ENCODE measurements at regions not wholly inside any gene's neighbourhood (a gene's known extent, or its start where the extent isn't known, plus 50 kb on each side); places are given as distances from the start of the nearest gene placed in this dataset.
"Not testable (repeated sequence)": the region's sequence is repeated elsewhere in the genome, so short reads cannot be mapped to it uniquely, and the experiment has no call there.

- ATAC-seq; intact Hi-C loops (cut with DNase I); DNase-seq (ENCODE audit: low spot score): not testable (repeated sequence)
Observed at GRCh38 chr4:86413426-86413825, 53.6 kb upstream of the MAPK10 start.

- ATAC-seq (no peak), DNase-seq (ENCODE audit: low spot score) (no peak)
- intact Hi-C loops (cut with DNase I): no loop called here
Observed at GRCh38 chr4:86414686-86415085, 54.8 kb upstream of the MAPK10 start.

- intact Hi-C loops (cut with DNase I): no loop called here
- ATAC-seq: no peak
- no peak for DNase-seq (ENCODE audit: low spot score)
Observed at GRCh38 chr4:86416081-86416480, 56.2 kb upstream of the MAPK10 start.

- intact Hi-C loops (cut with DNase I): no loop called here
- DNase-seq (ENCODE audit: low spot score) (no peak), ATAC-seq (no peak)
Observed at GRCh38 chr4:86421461-86421860, 61.6 kb upstream of the MAPK10 start.

- ATAC-seq (no peak), DNase-seq (ENCODE audit: low spot score) (no peak)
- intact Hi-C loops (cut with DNase I): no loop called here
Observed at GRCh38 chr4:86431543-86432116, 71.8 kb upstream of the MAPK10 start.

- ATAC-seq: no peak
- intact Hi-C loops (cut with DNase I): no loop called here
Observed at GRCh38 chr4:86432559-86433134, 72.8 kb upstream of the MAPK10 start.

GRCh38 chr4:86439293-86439692 is 79.4 kb upstream of the MAPK10 start:
- intact Hi-C loops (cut with DNase I): no loop called here
- DNase-seq (ENCODE audit: low spot score) (no peak), ATAC-seq (no peak)

More at GRCh38 chr4:86432559-86433134, 72.8 kb upstream of the MAPK10 start:
- DNase-seq (ENCODE audit: low spot score): no peak

GRCh38 chr4:86441175-86441936 is 81.5 kb upstream of the MAPK10 start:
- DNase-seq (ENCODE audit: low spot score) (no peak), ATAC-seq (no peak)
- intact Hi-C loops (cut with DNase I): no loop called here

- intact Hi-C loops (cut with DNase I): no loop called here
Observed at GRCh38 chr4:86442881-86443280, 83.0 kb upstream of the MAPK10 start.

GRCh38 chr4:86443495-86443894 is 83.6 kb upstream of the MAPK10 start:
- DNase-seq (ENCODE audit: low spot score) (no peak), ATAC-seq (no peak)
- intact Hi-C loops (cut with DNase I): no loop called here

More at GRCh38 chr4:86442881-86443280, 83.0 kb upstream of the MAPK10 start:
- ATAC-seq: no peak
- DNase-seq (ENCODE audit: low spot score): no peak

- no peak for ATAC-seq
- intact Hi-C loops (cut with DNase I): no loop called here
- DNase-seq (ENCODE audit: low spot score): no peak
Observed at GRCh38 chr4:86446996-86447395, 87.1 kb upstream of the MAPK10 start.

GRCh38 chr4:86448871-86449270 is 89.0 kb upstream of the MAPK10 start:
- ATAC-seq (no peak), DNase-seq (ENCODE audit: low spot score) (no peak)
- intact Hi-C loops (cut with DNase I): no loop called here

GRCh38 chr4:86449746-86450588 is 90.1 kb upstream of the MAPK10 start:
- DNase-seq (ENCODE audit: low spot score): no peak
- intact Hi-C loops (cut with DNase I): no loop called here
- no peak for ATAC-seq

- no peak for ATAC-seq
- intact Hi-C loops (cut with DNase I): no loop called here
Observed at GRCh38 chr4:86450861-86451260, 91.0 kb upstream of the MAPK10 start.

GRCh38 chr4:86451560-86452330 is 91.9 kb upstream of the MAPK10 start:
- intact Hi-C loops (cut with DNase I): no loop called here
- no peak for DNase-seq (ENCODE audit: low spot score)
- ATAC-seq: peak; percentile 40

More at GRCh38 chr4:86450861-86451260, 91.0 kb upstream of the MAPK10 start:
- DNase-seq (ENCODE audit: low spot score): no peak

GRCh38 chr4:86452422-86452891 is 92.6 kb upstream of the MAPK10 start:
- DNase-seq (ENCODE audit: low spot score) (no peak), ATAC-seq (peak; percentile 84)
- intact Hi-C loops (cut with DNase I): no loop called here

GRCh38 chr4:86452924-86453531 is 93.2 kb upstream of the MAPK10 start:
- intact Hi-C loops (cut with DNase I): no loop called here
- DNase-seq (ENCODE audit: low spot score) (peak; percentile 62), ATAC-seq (peak; percentile 92)

- ATAC-seq: peak; percentile 52
- intact Hi-C loops (cut with DNase I); DNase-seq (ENCODE audit: low spot score): not testable (repeated sequence)
Observed at GRCh38 chr4:86453611-86454072, 93.8 kb upstream of the MAPK10 start.
